ACC112 (cell line): ENCODE measurements at regions not wholly inside any gene's neighbourhood (a gene's known extent, or its start where the extent isn't known, plus 50 kb on each side); places are given as distances from the start of the nearest gene placed in this dataset.

Experiments used
- H2AFZ ChIP-seq: fragments of 200-600 bp; sonication (generic); one replicate; pipeline ENCODE4 v1.6.0; 2017; ENCODE audit warnings: antibody characterized with exemption, low read length; ENCODE audit not compliant: unreplicated experiment
- H3K27ac ChIP-seq: fragments of 200-600 bp; sonication (generic); 2 replicates; pipeline ENCODE4 v1.5.1; 2014; ENCODE audit warnings: low read depth, mild to moderate bottlenecking, antibody characterized with exemption, low read length, moderate library complexity
- H3K27me3 ChIP-seq: fragments of 200-600 bp; sonication (generic); 2 replicates; pipeline ENCODE4 v1.6.1; 2014; ENCODE audit warnings: mild to moderate bottlenecking, antibody characterized with exemption, low read length, moderate library complexity, mixed read lengths; ENCODE audit not compliant: insufficient read depth
- H3K36me3 ChIP-seq: fragments of 200-600 bp; sonication (generic); 2 replicates; pipeline ENCODE4 v1.6.1; 2016; ENCODE audit warnings: mild to moderate bottlenecking, antibody characterized with exemption, low read length, moderate library complexity, mixed read lengths; ENCODE audit not compliant: insufficient read depth
- H3K4me1 ChIP-seq: fragments of 200-600 bp; sonication (generic); one replicate; pipeline ENCODE4 v1.6.1; 2016; ENCODE audit warnings: low read length, mixed read lengths; ENCODE audit not compliant: insufficient read depth, unreplicated experiment, control insufficient read depth
- H3K4me3 ChIP-seq: fragments of 200-600 bp; sonication (generic); 2 replicates; pipeline ENCODE4 v1.5.1; 2014; ENCODE audit warnings: mild to moderate bottlenecking, low read depth, low read length
- H3K79me2 ChIP-seq: fragments of 200-600 bp; sonication (generic); one replicate; pipeline ENCODE4 v1.6.0; 2016; ENCODE audit warnings: low read length; ENCODE audit not compliant: control insufficient read depth, unreplicated experiment, insufficient read depth

DNA sequence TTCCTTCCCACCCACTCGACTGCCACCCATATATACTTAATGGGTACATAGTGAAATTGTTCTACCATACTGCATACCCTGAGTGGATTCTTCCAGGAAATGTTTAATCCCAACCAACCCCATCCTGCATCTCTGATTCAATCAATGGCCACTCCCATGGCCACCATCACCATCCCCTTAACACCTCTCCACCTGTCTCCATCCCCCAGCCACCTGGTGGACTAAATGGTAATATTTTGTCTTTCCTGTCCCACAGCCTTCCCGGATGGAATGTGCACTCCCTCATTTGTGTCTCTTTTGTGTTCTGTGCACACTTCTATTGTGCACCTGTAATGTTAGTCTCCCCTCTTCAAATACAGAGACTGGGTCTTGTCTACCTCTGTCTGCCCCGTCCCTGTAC lies 259.9 kb downstream of the ALDH8A1 start:
- H3K36me3 ChIP-seq, result no peaks in the 10 kb centered on the region

DNA sequence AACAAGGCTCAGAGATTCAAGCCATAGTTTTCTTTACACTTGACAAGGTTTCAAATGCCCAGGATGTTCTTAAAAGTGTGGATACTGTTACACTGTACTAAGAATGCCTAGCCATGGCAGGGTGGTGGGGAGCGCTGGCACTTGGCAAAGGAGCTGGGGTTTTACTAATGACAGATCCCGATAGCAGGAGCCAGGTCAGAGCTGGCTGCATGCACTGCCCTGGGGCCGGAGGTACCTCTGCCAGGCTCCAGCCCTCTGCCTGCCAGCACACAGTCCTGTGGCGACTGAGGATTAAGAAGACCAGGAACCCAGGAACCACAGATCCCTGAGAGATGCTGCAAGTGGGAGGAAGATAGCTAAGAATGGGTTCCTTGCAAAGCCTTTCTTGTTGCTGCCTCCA lies 260.3 kb downstream of the ALDH8A1 start:
- Histone ChIP-seq H3K79me2 (no peaks in the 10 kb centered on the region), H3K4me1 (peaks cover 13% of the 10 kb centered on the region), H3K27ac (no peak overlapping the region), H3K27me3 (peaks cover 7% of the 10 kb centered on the region; the same call in 1 of the 2 replicates), H3K36me3 (no peaks in the 10 kb centered on the region), H3K4me3 (no peak overlapping the region), H2AFZ (no peak overlapping the region)

More for the DNA sequence above, 259.9 kb downstream of the ALDH8A1 start:
- Histone ChIP-seq H2AFZ (no peak overlapping the region), H3K4me1 (peaks cover 12% of the 10 kb centered on the region), H3K27ac (no peak overlapping the region), H3K79me2 (no peaks in the 10 kb centered on the region), H3K27me3 (peaks cover 7% of the 10 kb centered on the region; the same call in 1 of the 2 replicates), H3K4me3 (no peak overlapping the region)

DNA sequence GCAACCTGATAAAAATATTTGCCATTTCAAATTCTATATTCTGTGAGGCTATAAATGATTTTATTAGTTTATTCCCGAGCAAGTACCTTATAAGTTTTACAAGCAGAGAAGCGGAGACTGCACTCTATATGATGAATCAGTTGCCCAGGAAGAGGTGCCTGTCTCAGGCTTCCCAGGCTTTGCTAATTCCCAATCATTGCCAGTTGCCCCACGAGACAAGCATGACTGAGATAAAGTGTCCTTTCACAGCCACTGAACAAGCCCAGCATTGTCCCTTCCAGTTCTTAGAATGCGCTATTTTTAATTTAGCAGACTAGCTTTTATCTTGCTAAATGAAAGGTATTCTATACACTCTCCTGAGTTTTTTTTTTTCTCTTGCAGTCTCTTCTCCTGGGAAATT lies 260.7 kb downstream of the ALDH8A1 start:
- Histone ChIP-seq H3K4me1 (peaks cover 17% of the 10 kb centered on the region), H3K4me3 (no peak overlapping the region), H2AFZ (no peak overlapping the region), H3K36me3 (no peaks in the 10 kb centered on the region), H3K27me3 (peaks cover 7% of the 10 kb centered on the region; the same call in 1 of the 2 replicates), H3K79me2 (no peaks in the 10 kb centered on the region), H3K27ac (no peak overlapping the region)

DNA sequence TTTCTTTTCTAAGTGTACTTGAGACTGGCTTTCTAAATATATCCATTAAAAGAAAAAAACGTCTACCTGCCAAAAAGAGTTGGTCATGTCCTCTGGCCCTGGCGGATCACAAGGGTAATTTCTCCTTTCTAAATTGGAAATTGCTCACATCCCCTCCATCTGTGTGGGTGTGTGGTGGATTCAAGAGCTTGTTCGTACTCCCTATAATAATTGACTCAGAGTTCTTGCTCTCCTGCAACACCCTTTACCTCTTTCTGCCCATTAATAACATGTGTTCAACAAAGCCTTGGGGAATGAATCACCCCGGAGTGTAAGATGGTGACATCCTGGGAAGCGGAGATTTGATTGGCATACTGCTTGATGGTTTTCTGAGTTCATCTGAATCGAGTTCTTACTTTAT lies 263.8 kb downstream of the ALDH8A1 start:
- no peaks in the 10 kb centered on the region for H3K79me2 ChIP-seq

DNA sequence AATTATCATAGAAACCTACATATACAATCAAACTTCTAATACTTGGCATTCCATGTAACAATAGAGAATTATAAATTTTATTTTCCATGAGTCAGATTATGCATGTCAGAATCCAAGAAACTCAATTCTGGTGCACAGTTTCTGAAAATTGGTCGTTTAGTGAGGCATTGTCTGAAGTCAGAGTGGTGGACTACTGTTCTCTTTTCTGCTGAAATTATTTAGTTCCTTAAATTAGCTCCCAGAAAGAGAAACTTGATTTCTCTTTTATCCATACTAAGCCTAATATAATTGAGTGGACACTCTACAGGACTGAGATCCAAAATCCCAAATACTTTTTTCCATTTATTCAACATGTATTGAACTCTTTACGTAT lies 265.5 kb downstream of the ALDH8A1 start:
- Histone ChIP-seq H3K27ac (peak overlapping the region; percentile 66), H3K4me1 (peaks cover 17% of the 10 kb centered on the region), H3K36me3 (no peaks in the 10 kb centered on the region), H3K27me3 (no peaks in the 10 kb centered on the region), H3K79me2 (no peaks in the 10 kb centered on the region), H2AFZ (no peak overlapping the region), H3K4me3 (no peak overlapping the region)

More for the DNA sequence above, 263.8 kb downstream of the ALDH8A1 start:
- H3K4me3 ChIP-seq, result no peak overlapping the region
- H3K27me3 ChIP-seq, result peaks cover 7% of the 10 kb centered on the region; the same call in 1 of the 2 replicates
- H3K27ac ChIP-seq, result no peak overlapping the region
- H2AFZ ChIP-seq, result no peak overlapping the region
- no peaks in the 10 kb centered on the region for H3K36me3 ChIP-seq
- peaks cover 17% of the 10 kb centered on the region for H3K4me1 ChIP-seq

DNA sequence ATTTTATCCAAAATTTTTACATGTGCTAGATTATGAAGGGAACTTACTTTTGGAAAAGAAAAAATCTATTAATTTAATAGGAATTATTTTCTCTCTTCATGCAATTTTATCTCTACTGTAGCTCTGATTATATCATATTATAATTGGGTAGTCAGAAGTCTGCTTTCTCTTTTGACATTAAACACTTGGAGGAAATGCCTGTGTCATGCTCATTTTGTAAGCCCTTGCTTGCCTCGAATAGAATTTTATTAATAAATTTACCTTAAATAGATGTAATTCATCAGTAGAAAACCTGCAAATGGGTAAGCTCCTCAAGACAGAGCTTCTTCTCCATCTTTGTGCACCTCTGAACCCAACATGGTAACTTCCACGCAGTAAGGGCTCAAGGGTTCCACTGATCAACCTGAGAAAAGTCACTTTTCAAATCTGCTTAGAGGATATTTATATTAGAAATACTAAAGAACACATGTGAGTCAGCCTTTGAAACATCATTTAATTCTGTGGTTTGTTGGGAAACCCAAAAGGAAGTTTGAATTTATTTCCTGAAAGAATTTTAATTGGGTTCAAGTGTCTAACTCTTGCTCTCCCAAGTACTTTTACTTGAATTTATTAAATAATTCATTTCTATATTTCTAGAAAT lies 266.0 kb downstream of the ALDH8A1 start:
- no peaks in the 10 kb centered on the region for H3K27me3 ChIP-seq
- H3K27ac ChIP-seq, result peak overlapping the region; percentile 66
- H3K79me2 ChIP-seq, result no peaks in the 10 kb centered on the region
- no peaks in the 10 kb centered on the region for H3K36me3 ChIP-seq
- peak overlapping the region; percentile 43; the same call in 1 of the 2 replicates for H3K4me3 ChIP-seq
- peaks cover 18% of the 10 kb centered on the region for H3K4me1 ChIP-seq
- H2AFZ ChIP-seq, result no peak overlapping the region

DNA sequence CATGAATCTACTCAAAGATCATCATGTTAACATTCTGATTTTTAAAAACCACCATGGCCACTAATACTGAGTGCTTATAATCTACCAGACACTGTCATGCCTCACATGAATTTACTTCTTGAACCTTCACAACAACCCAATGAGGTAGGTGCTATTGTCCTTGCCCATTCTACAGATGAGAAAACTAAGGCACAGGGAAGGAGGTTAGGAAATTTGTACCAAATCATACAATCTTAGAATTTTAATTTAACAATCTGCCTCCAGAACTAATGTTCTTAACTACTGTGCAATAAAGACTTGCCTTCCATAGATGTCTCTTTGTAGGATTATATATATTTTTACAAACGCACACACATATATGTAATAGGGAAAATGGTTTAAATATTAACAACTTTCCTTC lies 269.5 kb downstream of the ALDH8A1 start:
- no peak overlapping the region for H3K4me3 ChIP-seq
- H3K4me1 ChIP-seq, result peaks cover 24% of the 10 kb centered on the region
- H3K79me2 ChIP-seq, result no peaks in the 10 kb centered on the region
- H2AFZ ChIP-seq, result no peak overlapping the region
- no peaks in the 10 kb centered on the region for H3K36me3 ChIP-seq
- H3K27me3 ChIP-seq, result no peaks in the 10 kb centered on the region
- no peak overlapping the region for H3K27ac ChIP-seq

DNA sequence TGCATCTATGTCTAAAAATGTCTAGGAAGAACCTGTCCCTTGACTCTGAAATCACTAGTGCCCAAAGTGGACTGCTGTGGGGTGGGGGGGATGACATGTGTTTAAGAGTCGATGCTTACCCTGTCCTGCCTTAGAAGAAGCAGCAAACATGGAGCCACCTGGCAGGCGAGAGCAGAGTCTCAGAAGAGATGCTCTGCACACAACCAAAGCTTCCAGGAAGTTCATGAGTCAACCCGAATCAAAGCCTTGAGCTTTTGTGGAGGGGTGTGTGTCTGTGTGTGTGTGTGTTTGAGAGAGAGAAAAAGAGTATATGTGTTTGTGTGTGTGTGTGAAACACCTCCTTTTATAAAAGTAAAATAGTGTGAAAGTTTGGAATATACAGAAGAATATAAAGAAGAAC lies 269.9 kb downstream of the ALDH8A1 start:
- Histone ChIP-seq H3K27ac (no peak overlapping the region), H3K4me1 (peaks cover 24% of the 10 kb centered on the region), H3K36me3 (no peaks in the 10 kb centered on the region), H3K27me3 (no peaks in the 10 kb centered on the region), H3K79me2 (no peaks in the 10 kb centered on the region), H3K4me3 (no peak overlapping the region), H2AFZ (no peak overlapping the region)

DNA sequence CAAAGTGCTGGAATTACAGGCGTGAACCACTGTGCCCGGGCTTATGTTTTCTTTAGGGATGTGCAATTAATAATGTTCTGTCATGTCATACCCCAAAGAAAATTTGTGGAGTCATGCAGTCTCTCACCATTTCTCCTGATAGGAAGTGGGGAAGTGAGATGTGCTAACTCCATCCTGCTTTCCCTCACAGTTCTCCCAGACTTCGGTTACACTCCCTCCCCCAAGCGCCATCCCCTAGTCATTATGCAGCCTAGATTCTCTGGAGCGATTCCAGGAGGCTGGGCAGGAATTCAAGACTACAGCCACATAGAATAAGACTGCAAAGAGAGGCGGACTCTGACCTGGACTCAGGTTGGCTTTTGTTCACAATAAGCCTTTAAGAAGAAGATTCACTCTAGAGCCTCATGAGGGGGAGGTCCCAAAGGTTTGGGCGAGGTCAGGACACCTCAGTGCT lies 271.4 kb downstream of the ALDH8A1 start:
- Histone ChIP-seq H2AFZ (peak overlapping the region; percentile 36), H3K27me3 (no peaks in the 10 kb centered on the region), H3K4me1 (peaks cover 19% of the 10 kb centered on the region), H3K4me3 (no peak overlapping the region), H3K36me3 (no peaks in the 10 kb centered on the region), H3K79me2 (no peaks in the 10 kb centered on the region), H3K27ac (no peak overlapping the region)

DNA sequence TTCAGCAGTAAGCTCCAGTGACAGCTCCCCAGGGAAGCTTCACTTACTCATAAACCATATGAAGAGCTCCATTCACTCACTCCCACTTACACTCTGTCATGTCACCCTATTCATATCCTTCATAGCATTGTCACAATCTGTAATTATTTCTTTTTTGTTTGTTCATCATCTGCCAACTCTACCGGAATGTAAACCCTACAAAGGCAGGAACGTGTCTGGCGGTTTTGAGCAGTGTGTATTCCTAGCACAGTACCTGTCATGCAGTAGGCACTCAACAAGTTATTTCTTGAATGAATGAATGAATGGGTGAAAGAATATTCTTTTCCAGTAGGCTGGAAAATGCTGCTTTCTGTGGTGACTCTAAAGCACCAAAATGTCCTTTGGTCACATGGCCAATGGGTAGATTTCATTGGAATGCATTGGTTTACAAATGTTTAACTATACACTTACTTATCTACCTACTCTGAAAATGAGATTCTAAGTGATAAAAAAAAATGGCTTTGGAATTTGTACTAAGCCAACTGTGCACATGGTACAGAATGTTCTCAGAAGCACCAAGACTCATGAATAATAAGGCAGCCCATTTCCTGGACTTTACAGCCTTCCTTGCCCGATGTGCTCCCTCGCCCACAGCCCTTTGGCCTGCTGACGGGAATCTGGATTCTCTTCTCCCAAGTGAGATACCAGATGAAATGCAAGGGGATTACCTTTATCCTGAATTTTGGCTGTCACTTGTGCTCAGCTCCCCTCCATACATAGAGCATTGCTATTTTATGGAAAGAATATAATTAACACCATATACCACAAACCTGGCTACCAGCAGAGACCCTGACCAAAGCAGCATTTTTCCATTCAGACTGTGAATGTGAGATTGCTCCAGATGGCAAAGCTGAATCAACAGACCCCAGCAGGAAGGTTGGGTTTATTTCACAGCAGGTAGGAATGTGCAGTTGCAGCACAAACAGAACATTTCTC lies 273.3 kb downstream of the ALDH8A1 start:
- Histone ChIP-seq H3K79me2 (no peaks in the 10 kb centered on the region), H3K4me3 (no peak overlapping the region), H3K27ac (no peak overlapping the region), H3K4me1 (peaks cover 23% of the 10 kb centered on the region), H3K27me3 (no peaks in the 10 kb centered on the region), H2AFZ (no peak overlapping the region), H3K36me3 (no peaks in the 10 kb centered on the region)
